ENCODE measurements at regions not wholly inside any gene's neighbourhood (a gene's known extent, or its start where the extent isn't known, plus 50 kb on each side); places are given as distances from the start of the nearest gene placed in this dataset.
"Not testable (repeated sequence)": the region's sequence is repeated elsewhere in the genome, so short reads cannot be mapped to it uniquely, and the experiment has no call there.

- Mint-ChIP-seq H3K27me3 (ENCODE audit: insufficient read depth) (no peaks in the 10 kb centered on the region), H3K27ac (no peak overlapping the region), H3K4me1 (ENCODE audit: low read depth) (no peaks in the 10 kb centered on the region), H3K4me3 (no peak overlapping the region), H3K9me3 (no peaks in the 10 kb centered on the region), H3K36me3 (ENCODE audit: low read depth) (peaks cover 2% of the 10 kb centered on the region)
- no peak for DNase-seq (ENCODE audit: low spot score)
- intact Hi-C loops (cut with micrococcal nuclease), result no loop called here
These were observed 132.1 kb upstream of the LDB2 start for GRCh38 chr4:17030543-17030942.

DNA sequence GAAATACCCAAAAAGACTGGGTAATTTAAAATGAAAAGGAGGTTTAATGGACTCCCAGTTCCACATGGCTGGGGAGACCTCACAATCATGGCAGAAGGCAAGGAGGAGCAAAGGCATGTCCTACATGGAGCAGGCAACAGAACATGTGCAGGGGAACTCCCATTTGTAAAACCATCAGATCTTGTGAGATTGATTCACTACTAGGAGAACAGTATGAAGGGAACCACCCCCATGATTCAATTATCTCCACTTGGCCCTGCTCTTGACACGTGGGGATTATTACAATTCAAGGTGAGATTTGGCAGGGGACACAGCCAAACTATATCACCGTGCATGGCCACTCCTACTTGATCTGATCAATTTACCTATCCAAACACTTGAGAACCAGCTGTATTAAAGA, 131.5 kb upstream of the LDB2 start:
- Mint-ChIP-seq H3K27ac (no peak overlapping the region), H3K4me3 (no peak overlapping the region), H3K36me3 (ENCODE audit: low read depth) (peaks cover 2% of the 10 kb centered on the region), H3K27me3 (ENCODE audit: insufficient read depth) (no peaks in the 10 kb centered on the region), H3K4me1 (ENCODE audit: low read depth) (no peaks in the 10 kb centered on the region), H3K9me3 (no peaks in the 10 kb centered on the region)
- DNase-seq (ENCODE audit: low spot score), result no peak
- intact Hi-C loops (cut with micrococcal nuclease), result no loop called here

GRCh38 chr4:17029432-17029831, 131.0 kb upstream of the LDB2 start:
- DNase-seq (ENCODE audit: low spot score), result no peak
- H3K27ac Mint-ChIP-seq, result no peak overlapping the region
- H3K4me1 Mint-ChIP-seq (ENCODE audit: low read depth), result no peaks in the 10 kb centered on the region
- H3K4me3 Mint-ChIP-seq, result no peak overlapping the region
- H3K36me3 Mint-ChIP-seq (ENCODE audit: low read depth), result peaks cover 2% of the 10 kb centered on the region
- no peaks in the 10 kb centered on the region for H3K27me3 Mint-ChIP-seq (ENCODE audit: insufficient read depth)
- H3K9me3 Mint-ChIP-seq, result no peaks in the 10 kb centered on the region
- intact Hi-C loops (cut with micrococcal nuclease), result no loop called here

GRCh38 chr4:17027495-17027894, 129.1 kb upstream of the LDB2 start:
- Mint-ChIP-seq H3K27ac (no peak overlapping the region), H3K4me3 (no peak overlapping the region), H3K27me3 (ENCODE audit: insufficient read depth) (no peaks in the 10 kb centered on the region), H3K9me3 (no peaks in the 10 kb centered on the region), H3K36me3 (ENCODE audit: low read depth) (peaks cover 2% of the 10 kb centered on the region), H3K4me1 (ENCODE audit: low read depth) (no peaks in the 10 kb centered on the region)
- no peak for DNase-seq (ENCODE audit: low spot score)
- intact Hi-C loops (cut with micrococcal nuclease), result no loop called here

- no peaks in the 10 kb centered on the region for H3K4me1 Mint-ChIP-seq (ENCODE audit: low read depth)
- H3K36me3 Mint-ChIP-seq (ENCODE audit: low read depth), result no peaks in the 10 kb centered on the region
- H3K27me3 Mint-ChIP-seq (ENCODE audit: insufficient read depth), result no peaks in the 10 kb centered on the region
- intact Hi-C loops (cut with micrococcal nuclease), result no loop called here
- no peak for DNase-seq (ENCODE audit: low spot score)
- H3K9me3 Mint-ChIP-seq, result no peaks in the 10 kb centered on the region
- no peak overlapping the region for H3K4me3 Mint-ChIP-seq
- H3K27ac Mint-ChIP-seq, result no peak overlapping the region
These were observed 126.0 kb upstream of the LDB2 start for GRCh38 chr4:17024425-17024824.

GRCh38 chr4:17020901-17021300, 122.5 kb upstream of the LDB2 start:
- Mint-ChIP-seq H3K27ac (no peak overlapping the region), H3K4me1 (ENCODE audit: low read depth) (no peaks in the 10 kb centered on the region), H3K36me3 (ENCODE audit: low read depth) (no peaks in the 10 kb centered on the region), H3K4me3 (no peak overlapping the region), H3K27me3 (ENCODE audit: insufficient read depth) (peaks cover 2% of the 10 kb centered on the region), H3K9me3 (no peaks in the 10 kb centered on the region)
- no peak for DNase-seq (ENCODE audit: low spot score)
- intact Hi-C loops (cut with micrococcal nuclease), result no loop called here

DNA sequence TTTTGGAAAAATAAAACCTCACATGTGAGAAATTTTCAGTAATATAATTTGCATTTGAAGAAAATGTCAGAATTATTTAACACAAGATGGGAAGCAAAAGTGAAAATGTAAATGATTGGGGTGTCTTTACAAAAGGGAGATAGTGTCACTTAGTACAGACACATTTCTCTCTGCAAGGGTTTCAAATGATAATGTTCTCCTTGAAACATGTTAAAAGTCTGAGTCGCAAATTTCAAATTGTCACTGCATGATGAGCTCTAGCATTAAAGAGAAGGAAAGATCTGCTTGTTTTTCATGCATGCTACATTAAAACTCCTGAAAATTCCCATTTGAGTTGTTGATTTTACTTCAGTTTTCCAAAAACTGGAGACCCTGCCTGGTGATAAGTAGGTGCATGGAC, 122.0 kb upstream of the LDB2 start:
- no peak for DNase-seq (ENCODE audit: low spot score)
- Mint-ChIP-seq H3K9me3 (no peaks in the 10 kb centered on the region), H3K4me3 (no peak overlapping the region), H3K27ac (no peak overlapping the region), H3K27me3 (ENCODE audit: insufficient read depth) (peaks cover 2% of the 10 kb centered on the region), H3K36me3 (ENCODE audit: low read depth) (no peaks in the 10 kb centered on the region), H3K4me1 (ENCODE audit: low read depth) (no peaks in the 10 kb centered on the region)
- intact Hi-C loops (cut with micrococcal nuclease), result no loop called here

DNA sequence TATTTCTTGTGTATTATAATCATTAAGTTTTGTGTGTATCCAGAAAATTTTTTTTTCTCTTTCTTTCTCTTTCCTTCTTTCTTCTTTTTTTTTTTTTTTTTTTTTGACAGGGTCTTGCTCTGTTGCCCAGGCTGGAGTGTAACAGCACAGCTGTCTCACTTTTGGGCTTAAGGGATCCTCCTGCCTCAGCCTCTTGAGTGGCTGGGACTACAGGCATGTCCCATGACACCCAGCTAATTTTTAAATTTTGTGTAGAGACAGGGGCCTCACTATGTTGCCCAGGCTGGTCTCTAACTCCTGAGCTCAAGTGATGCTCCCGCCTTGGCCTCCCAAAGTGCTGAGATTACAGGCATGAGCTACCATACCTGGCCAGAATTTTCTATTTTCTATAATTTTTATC, 120.2 kb upstream of the LDB2 start:
- H3K27me3 Mint-ChIP-seq (ENCODE audit: insufficient read depth); intact Hi-C loops (cut with micrococcal nuclease); H3K27ac Mint-ChIP-seq; H3K4me1 Mint-ChIP-seq (ENCODE audit: low read depth); H3K9me3 Mint-ChIP-seq; H3K36me3 Mint-ChIP-seq (ENCODE audit: low read depth); H3K4me3 Mint-ChIP-seq; DNase-seq (ENCODE audit: low spot score): not testable (repeated sequence)

GRCh38 chr4:17018013-17018412, 119.6 kb upstream of the LDB2 start:
- no peak for DNase-seq (ENCODE audit: low spot score)
- Mint-ChIP-seq H3K36me3 (ENCODE audit: low read depth) (no peaks in the 10 kb centered on the region), H3K27me3 (ENCODE audit: insufficient read depth) (peaks cover 2% of the 10 kb centered on the region), H3K4me1 (ENCODE audit: low read depth) (no peaks in the 10 kb centered on the region), H3K27ac (no peak overlapping the region), H3K9me3 (no peaks in the 10 kb centered on the region), H3K4me3 (no peak overlapping the region)
- intact Hi-C loops (cut with micrococcal nuclease), result no loop called here

GRCh38 chr4:17013382-17014006, 115.0 kb upstream of the LDB2 start:
- peaks cover 3% of the 10 kb centered on the region for H3K27me3 Mint-ChIP-seq (ENCODE audit: insufficient read depth)
- no peak overlapping the region for H3K27ac Mint-ChIP-seq
- no peak overlapping the region for H3K4me3 Mint-ChIP-seq
- DNase-seq (ENCODE audit: low spot score), result no peak
- H3K36me3 Mint-ChIP-seq (ENCODE audit: low read depth), result no peaks in the 10 kb centered on the region
- H3K4me1 Mint-ChIP-seq (ENCODE audit: low read depth), result no peaks in the 10 kb centered on the region
- intact Hi-C loops (cut with micrococcal nuclease), result no loop called here
- no peaks in the 10 kb centered on the region for H3K9me3 Mint-ChIP-seq

DNA sequence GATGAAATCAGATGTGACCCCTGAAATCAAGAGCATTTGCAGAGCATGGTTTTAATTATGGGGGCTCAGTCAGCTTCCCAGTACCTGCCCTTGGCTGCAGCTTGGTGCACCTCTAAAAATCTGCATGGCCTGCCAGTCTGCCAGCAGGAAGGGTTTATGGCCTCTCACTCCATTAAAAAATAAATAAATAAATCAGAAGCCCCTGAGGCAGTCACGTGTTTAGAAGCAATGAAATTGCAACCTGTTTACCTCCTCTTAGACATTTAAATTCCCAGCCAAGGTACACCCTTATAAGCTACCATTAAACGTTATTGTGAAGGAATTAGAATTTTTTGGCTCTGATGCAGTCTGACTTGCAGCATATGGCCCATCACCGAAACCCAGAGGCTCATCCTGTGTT, 114.0 kb upstream of the LDB2 start:
- intact Hi-C loops (cut with micrococcal nuclease), result no loop called here
- Mint-ChIP-seq H3K4me1 (ENCODE audit: low read depth) (no peaks in the 10 kb centered on the region), H3K27ac (no peak overlapping the region), H3K4me3 (no peak overlapping the region), H3K36me3 (ENCODE audit: low read depth) (no peaks in the 10 kb centered on the region), H3K9me3 (no peaks in the 10 kb centered on the region), H3K27me3 (ENCODE audit: insufficient read depth) (peaks cover 1% of the 10 kb centered on the region)
- no peak for DNase-seq (ENCODE audit: low spot score)

- no peak overlapping the region for H3K4me3 Mint-ChIP-seq
- H3K27me3 Mint-ChIP-seq (ENCODE audit: insufficient read depth), result peaks cover 4% of the 10 kb centered on the region
- intact Hi-C loops (cut with micrococcal nuclease), result no loop called here
- H3K36me3 Mint-ChIP-seq (ENCODE audit: low read depth), result no peaks in the 10 kb centered on the region
- no peak for DNase-seq (ENCODE audit: low spot score)
- no peaks in the 10 kb centered on the region for H3K4me1 Mint-ChIP-seq (ENCODE audit: low read depth)
- H3K27ac Mint-ChIP-seq, result no peak overlapping the region
- no peaks in the 10 kb centered on the region for H3K9me3 Mint-ChIP-seq
These were observed 112.1 kb upstream of the LDB2 start for GRCh38 chr4:17010426-17011087.

DNA sequence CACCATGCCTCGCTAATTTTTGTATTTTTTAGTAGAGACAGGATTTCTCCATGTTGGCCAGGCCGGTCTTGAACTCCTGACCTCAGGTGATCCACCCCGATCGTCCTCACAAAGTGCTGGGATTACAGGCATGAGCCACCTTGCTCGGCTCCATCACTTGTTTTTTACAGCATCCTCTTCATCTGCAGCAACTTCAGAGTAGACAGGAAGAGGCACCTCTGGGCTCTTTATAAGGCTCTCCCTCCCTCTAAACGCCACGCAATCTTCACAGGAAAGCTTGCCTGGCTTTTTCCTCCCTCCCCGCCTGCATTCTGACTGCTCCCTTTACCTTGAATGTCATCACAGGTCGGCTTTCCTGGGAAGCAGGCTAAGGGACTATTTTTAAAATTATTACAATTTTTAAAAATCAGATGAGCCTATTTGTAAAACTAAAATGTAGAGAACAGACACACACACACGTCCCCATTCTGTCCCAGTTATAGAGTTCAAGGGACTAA, 111.5 kb upstream of the LDB2 start:
- no peaks in the 10 kb centered on the region for H3K9me3 Mint-ChIP-seq
- H3K27me3 Mint-ChIP-seq (ENCODE audit: insufficient read depth), result peaks cover 4% of the 10 kb centered on the region
- H3K4me3 Mint-ChIP-seq, result no peak overlapping the region
- no peaks in the 10 kb centered on the region for H3K36me3 Mint-ChIP-seq (ENCODE audit: low read depth)
- no peak overlapping the region for H3K27ac Mint-ChIP-seq
- intact Hi-C loops (cut with micrococcal nuclease), result no loop called here
- DNase-seq (ENCODE audit: low spot score), result no peak
- no peaks in the 10 kb centered on the region for H3K4me1 Mint-ChIP-seq (ENCODE audit: low read depth)
